PFSK-1 (cell line): ENCODE measurements at regions not wholly inside any gene's neighbourhood (a gene's known extent, or its start where the extent isn't known, plus 50 kb on each side); places are given as distances from the start of the nearest gene placed in this dataset.

Experiments
- FOXP2 ChIP-seq: optimal IDR thresholded peaks from 2 replicates; pipeline ENCODE3; 2011; ENCODE audit warnings: borderline replicate concordance, control low read depth, inconsistent platforms; ENCODE audit not compliant: insufficient read depth; ENCODE audit errors: extremely low read length, extremely low read depth
- POLR2AphosphoS5 ChIP-seq: IDR thresholded peaks from 2 replicates; pipeline ENCODE4 v1.6.1; 2012; ENCODE audit warnings: low read depth, mild to moderate bottlenecking, control low read depth, low read length, moderate library complexity
- REST ChIP-seq, 2 experiments: IDR thresholded peaks; 2 replicates each; pipeline versions ENCODE4 v1.6.1 to v1.8.0; 2011 to 2012; ENCODE audit warnings: low read depth in 2 of 2, low read length in 2 of 2, control low read depth in 1 of 2, inconsistent platforms in 1 of 2, mild to moderate bottlenecking in 1 of 2, moderate library complexity in 1 of 2; ENCODE audit not compliant: insufficient read depth in 1 of 2
- SIN3A ChIP-seq: IDR thresholded peaks from 2 replicates; pipeline ENCODE4 v1.6.1; 2012; ENCODE audit warnings: mild to moderate bottlenecking, low read length, moderate library complexity, borderline replicate concordance; ENCODE audit not compliant: insufficient read depth
- TAF1 ChIP-seq: IDR thresholded peaks from 2 replicates; pipeline ENCODE4 v1.6.1; 2012; ENCODE audit warnings: low read length, control low read depth, borderline replicate concordance; ENCODE audit not compliant: insufficient read depth

- no peak for TF ChIP-seq POLR2AphosphoS5
- no peak for TF ChIP-seq SIN3A
- no peak for TF ChIP-seq TAF1
- TF ChIP-seq REST (IDR thresholded peaks at IDR 0.05; ENCODE audit: insufficient read depth in 1 of 2, low read depth in 2 of 2, low read length in 2 of 2), result no peak
- no peak for TF ChIP-seq FOXP2
Measured at GRCh38 chr5:53368966-53369605, 111.3 kb upstream of the FST start.

- TF ChIP-seq SIN3A, result no peak
- no peak for TF ChIP-seq POLR2AphosphoS5
- no peak for TF ChIP-seq REST (IDR thresholded peaks at IDR 0.05; ENCODE audit: insufficient read depth in 1 of 2, low read depth in 2 of 2, low read length in 2 of 2)
- no peak for TF ChIP-seq FOXP2
- no peak for TF ChIP-seq TAF1
Measured at GRCh38 chr5:53369681-53370080, 110.7 kb upstream of the FST start.

- TF ChIP-seq SIN3A (no peak), TAF1 (no peak), POLR2AphosphoS5 (no peak), FOXP2 (no peak), REST (IDR thresholded peaks at IDR 0.05; ENCODE audit: insufficient read depth in 1 of 2, low read depth in 2 of 2, low read length in 2 of 2) (no peak)
Measured at GRCh38 chr5:53373451-53374158, 106.8 kb upstream of the FST start.

GRCh38 chr5:53376853-53377252 lies 103.6 kb upstream of the FST start:
- TF ChIP-seq REST (IDR thresholded peaks at IDR 0.05; ENCODE audit: insufficient read depth in 1 of 2, low read depth in 2 of 2, low read length in 2 of 2), result no peak
- TF ChIP-seq TAF1, result no peak
- TF ChIP-seq SIN3A, result no peak
- no peak for TF ChIP-seq FOXP2
- no peak for TF ChIP-seq POLR2AphosphoS5

DNA sequence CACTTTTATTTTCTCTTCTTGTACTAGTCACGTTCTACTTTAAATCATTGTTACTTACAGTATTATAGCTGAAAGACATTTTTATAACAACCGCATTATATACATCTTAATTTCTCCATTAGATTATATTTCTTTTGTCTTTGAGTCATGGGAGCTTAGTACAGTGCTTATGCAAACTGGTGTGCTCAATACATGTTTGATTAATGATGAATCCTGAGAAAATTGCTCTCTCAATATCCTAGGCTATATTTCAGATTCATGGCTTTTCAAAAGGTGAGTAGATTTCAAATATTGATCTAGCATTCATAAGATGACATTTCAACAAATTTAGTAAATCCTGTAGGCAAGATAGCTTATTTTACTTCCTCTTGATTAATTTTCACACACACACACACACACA lies 102.2 kb upstream of the FST start:
- TF ChIP-seq SIN3A, result no peak
- TF ChIP-seq REST (IDR thresholded peaks at IDR 0.05; ENCODE audit: insufficient read depth in 1 of 2, low read depth in 2 of 2, low read length in 2 of 2), result no peak
- TF ChIP-seq POLR2AphosphoS5, result no peak
- no peak for TF ChIP-seq FOXP2
